SK-N-MC (cell line): ENCODE measurements at regions not wholly inside any gene's neighbourhood (a gene's known extent, or its start where the extent isn't known, plus 50 kb on each side); places are given as distances from the start of the nearest gene placed in this dataset.

Source experiments
- EZH2 ChIP-seq: fragments of 200-600 bp; sonication (generic); IDR thresholded peaks from one replicate; pipeline ENCODE4 v1.6.1; 2017; ENCODE audit warnings: antibody characterized with exemption
- POLR2AphosphoS5 ChIP-seq: IDR thresholded peaks from 2 replicates; pipeline ENCODE4 v1.6.1; 2012; ENCODE audit warnings: mild to moderate bottlenecking, low read depth, low read length, borderline replicate concordance

GRCh38 chr4:153142700-153143438 lies 61.4 kb upstream of the TRIM2 start:
- TF ChIP-seq EZH2 (no peak), POLR2AphosphoS5 (no peak)
